Calu3 (cell line): ENCODE measurements at regions not wholly inside any gene's neighbourhood (a gene's known extent, or its start where the extent isn't known, plus 50 kb on each side); places are given as distances from the start of the nearest gene placed in this dataset.

Experiments
- BruUV-seq: library from RNA; stranded (reverse); fragments of 400-500 nt; replicated peaks from 2 replicates; lab custom pipeline; 2021; lab: Mats Ljungman, UMichigan
- CTCF ChIA-PET: fragments of 300-600 bp; sonication (Branson Sonifier 250); formaldehyde crosslinking; loops from one replicate; lab custom pipeline; 2022; ENCODE audit warnings: antibody characterized with exemption; lab: Charles Lee
- DNase-seq: peaks from one replicate; pipeline ENCODE4 v3.0.0; 2022
- H3K27ac Mint-ChIP-seq: one replicate; pipeline ENCODE4 v1.8.0; 2022; ENCODE audit warnings: mixed read lengths; ENCODE audit not compliant: unreplicated experiment
- H3K27me3 Mint-ChIP-seq: one replicate; pipeline ENCODE4 v1.8.0; 2022; ENCODE audit warnings: mixed read lengths; ENCODE audit not compliant: unreplicated experiment
- H3K36me3 Mint-ChIP-seq: one replicate; pipeline ENCODE4 v1.8.0; 2022; ENCODE audit warnings: mild to moderate bottlenecking, moderate library complexity, mixed read lengths; ENCODE audit not compliant: insufficient read depth, unreplicated experiment
- H3K4me1 Mint-ChIP-seq: one replicate; pipeline ENCODE4 v1.8.0; 2022; ENCODE audit warnings: mild to moderate bottlenecking, low read depth, mixed read lengths; ENCODE audit not compliant: unreplicated experiment
- H3K4me3 Mint-ChIP-seq: one replicate; pipeline ENCODE4 v1.8.0; 2022; ENCODE audit warnings: mild to moderate bottlenecking, low read depth, moderate library complexity, mixed read lengths; ENCODE audit not compliant: unreplicated experiment
- H3K9me3 Mint-ChIP-seq: one replicate; pipeline ENCODE4 v1.8.0; 2022; ENCODE audit warnings: low read depth, mixed read lengths; ENCODE audit not compliant: unreplicated experiment
- intact Hi-C: fragments of 100-400 bp; cut with micrococcal nuclease; formaldehyde crosslinking; loops from one replicate; pipeline ENCODE4 v1.10.0; 2022; ENCODE audit not compliant: unreplicated experiment
- TF ChIP-seq, protein P1 (sequence below): fragments of 200-600 bp; IDR thresholded peaks from one replicate; pipeline ENCODE4 v1.8.0; 2022; ENCODE audit warnings: antibody characterized with exemption; ENCODE audit not compliant: unreplicated experiment

DNA sequence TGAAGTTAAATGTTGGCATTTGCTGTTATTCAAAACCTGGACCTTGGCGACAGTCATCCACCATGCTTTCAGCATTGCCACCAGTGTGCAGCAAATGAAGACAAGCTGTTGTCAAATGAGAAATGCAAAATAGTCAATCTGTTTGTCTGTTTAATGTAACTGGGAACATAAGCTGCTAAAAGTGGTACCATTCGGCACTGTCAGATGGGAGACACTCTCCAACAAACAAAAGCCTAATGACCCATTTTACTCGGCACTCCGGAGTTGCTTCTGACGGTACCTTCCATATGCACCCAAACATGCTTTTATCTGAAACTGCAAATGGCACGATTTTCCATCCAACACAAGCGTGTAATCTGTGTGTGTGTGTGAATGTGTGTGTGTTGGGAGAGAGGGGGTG is 297.8 kb downstream of the MAF start:
- Mint-ChIP-seq H3K4me1 (no peaks in the 10 kb centered on the region), H3K27ac (no peak overlapping the region), H3K9me3 (peaks cover 3% of the 10 kb centered on the region), H3K4me3 (no peak overlapping the region), H3K36me3 (no peaks in the 10 kb centered on the region), H3K27me3 (peaks cover 47% of the 10 kb centered on the region)
- CTCF ChIA-PET, result interaction anchor here (1.0 kb wide), 1 partner anchor 8 kb away, joined by 3 read pairs; no protein-coding TSS in a partner anchor
- no peak for DNase-seq
- TF ChIP-seq, protein P1, sequence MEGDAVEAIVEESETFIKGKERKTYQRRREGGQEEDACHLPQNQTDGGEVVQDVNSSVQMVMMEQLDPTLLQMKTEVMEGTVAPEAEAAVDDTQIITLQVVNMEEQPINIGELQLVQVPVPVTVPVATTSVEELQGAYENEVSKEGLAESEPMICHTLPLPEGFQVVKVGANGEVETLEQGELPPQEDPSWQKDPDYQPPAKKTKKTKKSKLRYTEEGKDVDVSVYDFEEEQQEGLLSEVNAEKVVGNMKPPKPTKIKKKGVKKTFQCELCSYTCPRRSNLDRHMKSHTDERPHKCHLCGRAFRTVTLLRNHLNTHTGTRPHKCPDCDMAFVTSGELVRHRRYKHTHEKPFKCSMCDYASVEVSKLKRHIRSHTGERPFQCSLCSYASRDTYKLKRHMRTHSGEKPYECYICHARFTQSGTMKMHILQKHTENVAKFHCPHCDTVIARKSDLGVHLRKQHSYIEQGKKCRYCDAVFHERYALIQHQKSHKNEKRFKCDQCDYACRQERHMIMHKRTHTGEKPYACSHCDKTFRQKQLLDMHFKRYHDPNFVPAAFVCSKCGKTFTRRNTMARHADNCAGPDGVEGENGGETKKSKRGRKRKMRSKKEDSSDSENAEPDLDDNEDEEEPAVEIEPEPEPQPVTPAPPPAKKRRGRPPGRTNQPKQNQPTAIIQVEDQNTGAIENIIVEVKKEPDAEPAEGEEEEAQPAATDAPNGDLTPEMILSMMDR, result no peak
- intact Hi-C loops, result no loop called here
- no TSS peak for BruUV-seq

DNA sequence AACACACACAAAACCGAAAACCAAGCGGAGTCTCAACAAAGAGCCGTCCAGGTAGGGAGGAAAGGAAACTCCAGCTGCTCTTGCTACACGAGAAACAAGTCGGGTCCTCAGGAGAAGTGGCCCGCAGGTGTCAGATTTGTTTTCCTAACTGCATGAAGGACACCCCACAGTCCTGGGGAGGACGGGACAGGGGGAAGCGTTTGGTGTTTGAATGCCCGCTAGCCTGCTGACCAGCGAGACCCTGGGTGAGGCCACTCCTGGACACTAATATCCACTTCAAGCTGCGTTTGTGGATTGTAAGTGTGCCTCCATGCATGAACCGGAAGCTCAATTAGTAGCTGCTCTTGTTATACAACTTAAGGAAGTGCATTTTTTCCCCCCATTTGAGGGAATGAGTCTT is 299.5 kb downstream of the MAF start:
- CTCF ChIA-PET, result no interaction called here
- H3K4me3 Mint-ChIP-seq, result no peak overlapping the region
- TF ChIP-seq, protein P1, result no peak
- DNase-seq, result no peak
- H3K36me3 Mint-ChIP-seq, result no peaks in the 10 kb centered on the region
- H3K27me3 Mint-ChIP-seq, result peaks cover 41% of the 10 kb centered on the region
- BruUV-seq, result no TSS peak
- no peaks in the 10 kb centered on the region for H3K4me1 Mint-ChIP-seq
- H3K27ac Mint-ChIP-seq, result no peak overlapping the region
- H3K9me3 Mint-ChIP-seq, result peaks cover 3% of the 10 kb centered on the region
- intact Hi-C loops, result no loop called here

DNA sequence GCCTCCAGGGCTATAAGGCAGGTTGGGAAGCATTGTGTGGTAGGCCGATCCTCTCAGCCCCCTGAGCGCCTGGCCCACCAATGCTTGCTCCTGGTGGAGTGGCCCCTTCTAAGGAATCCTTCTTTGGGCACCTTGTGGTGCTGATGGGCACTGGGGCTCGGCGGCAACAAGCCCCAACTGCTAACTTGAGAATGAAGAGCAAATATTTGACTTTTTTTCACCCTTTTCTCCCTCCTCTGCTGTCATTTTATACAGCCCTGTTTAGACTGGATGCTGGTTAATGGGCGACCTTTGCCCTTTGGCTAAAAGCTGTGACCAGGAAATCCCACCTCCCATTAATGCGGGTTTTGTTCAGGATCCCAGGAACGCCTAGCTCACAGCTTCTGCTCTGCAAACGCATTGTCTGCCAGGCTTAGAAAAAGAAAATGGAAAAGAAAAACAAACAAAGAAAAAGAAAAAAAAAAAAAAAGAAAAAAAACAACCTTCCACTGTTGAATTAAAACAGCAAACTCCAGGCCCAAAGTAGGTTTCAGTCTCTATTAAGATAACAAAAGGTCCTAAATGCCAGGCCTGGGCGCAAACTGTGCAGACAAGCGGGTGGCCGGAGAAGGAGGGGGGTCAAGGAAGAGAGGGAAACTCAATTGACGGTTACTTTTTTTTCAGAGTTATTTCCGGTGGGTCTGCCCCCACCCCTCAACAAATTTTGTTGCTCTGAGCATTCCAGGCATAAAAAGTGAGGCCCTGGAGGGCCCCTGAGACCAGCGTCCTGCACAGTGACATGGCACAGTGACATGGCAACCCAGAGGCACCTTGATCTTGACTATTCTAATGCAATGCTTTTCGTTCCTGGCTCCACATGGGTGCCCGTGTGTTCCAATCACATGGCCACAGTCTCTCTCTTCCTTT is 301.4 kb downstream of the MAF start:
- no peak overlapping the region for H3K4me3 Mint-ChIP-seq
- BruUV-seq, result no TSS peak
- DNase-seq, result no peak
- H3K27ac Mint-ChIP-seq, result no peak overlapping the region
- TF ChIP-seq, protein P1, result no peak
- no peaks in the 10 kb centered on the region for H3K4me1 Mint-ChIP-seq
- intact Hi-C loops, result no loop called here
- H3K9me3 Mint-ChIP-seq, result peaks cover 3% of the 10 kb centered on the region
- no peaks in the 10 kb centered on the region for H3K36me3 Mint-ChIP-seq
- CTCF ChIA-PET, result interaction anchor here (0.7 kb wide), 1 partner anchor 12 kb away, joined by 5 read pairs; no protein-coding TSS in a partner anchor
- peaks cover 22% of the 10 kb centered on the region for H3K27me3 Mint-ChIP-seq

DNA sequence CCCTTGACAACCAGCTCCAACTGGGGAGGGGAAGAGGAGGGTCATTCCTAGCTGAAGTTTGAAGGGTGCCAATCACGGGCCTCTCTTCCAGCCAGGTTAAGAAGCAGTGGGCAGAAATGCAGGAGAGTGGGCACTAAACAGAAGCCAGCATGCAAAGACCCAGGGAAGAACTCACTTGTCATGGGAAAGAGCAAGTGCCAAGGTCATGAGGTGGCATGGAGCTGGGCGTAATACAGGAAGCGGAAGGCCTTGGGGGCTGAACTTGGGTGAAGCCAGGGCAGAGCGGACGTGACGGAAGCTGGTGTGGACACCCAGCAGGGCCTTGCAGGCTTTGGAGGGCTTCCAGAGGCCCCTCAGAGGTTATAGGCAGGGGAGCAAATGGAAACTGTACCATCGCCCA is 302.1 kb downstream of the MAF start:
- H3K36me3 Mint-ChIP-seq, result no peaks in the 10 kb centered on the region
- CTCF ChIA-PET, result interaction anchor here (0.7 kb wide), 1 partner anchor 12 kb away, joined by 5 read pairs; no protein-coding TSS in a partner anchor
- peaks cover 15% of the 10 kb centered on the region for H3K27me3 Mint-ChIP-seq
- peaks cover 3% of the 10 kb centered on the region for H3K9me3 Mint-ChIP-seq
- H3K27ac Mint-ChIP-seq, result no peak overlapping the region
- H3K4me1 Mint-ChIP-seq, result no peaks in the 10 kb centered on the region
- TF ChIP-seq, protein P1, result no peak
- BruUV-seq, result no TSS peak
- intact Hi-C loops, result no loop called here
- H3K4me3 Mint-ChIP-seq, result no peak overlapping the region
- no peak for DNase-seq
